Stimulated activated CD8-positive, alpha-beta memory T cell treated with anti-CD3 and anti-CD28 coated beads, Interleukin-2, amount 100 ng/mL, for 1 hour (primary cell): ENCODE measurements at regions not wholly inside any gene's neighbourhood (a gene's known extent, or its start where the extent isn't known, plus 50 kb on each side); places are given as distances from the start of the nearest gene placed in this dataset.
"Not testable (repeated sequence)": the region's sequence is repeated elsewhere in the genome, so short reads cannot be mapped to it uniquely, and the experiment has no call there.

ENCODE experiments used
- DNase-seq, 2 donors: peaks; one replicate each; pipeline ENCODE4 v3.0.0-alpha.2; 2020; ENCODE audit warnings: low read depth in 2 of 2

GRCh38 chr22:42217752-42218280 lies 52.6 kb downstream of the TCF20 start:
- DNase-seq, result no peak

- no peak for DNase-seq
Measured at GRCh38 chr22:42217019-42217751, 53.3 kb downstream of the TCF20 start.

GRCh38 chr22:42214633-42215415 lies 55.6 kb downstream of the TCF20 start:
- DNase-seq, result no peak

- no peak for DNase-seq
Measured at GRCh38 chr22:42208362-42208761, 62.1 kb downstream of the TCF20 start.

- no peak for DNase-seq
Measured at GRCh38 chr22:42207918-42208317, 62.5 kb downstream of the TCF20 start.

- no peak for DNase-seq
Measured at GRCh38 chr22:42203609-42204008, 66.8 kb downstream of the TCF20 start.

- peak; percentile 17 to 26 for DNase-seq
Measured at GRCh38 chr22:42202669-42203068, 67.8 kb downstream of the TCF20 start.

- DNase-seq, result no peak
Measured at GRCh38 chr22:42202048-42202447, 68.4 kb downstream of the TCF20 start.

- DNase-seq, result no peak
Measured at GRCh38 chr22:42199025-42199424, 68.4 kb upstream of the CYP2D6 start.

- DNase-seq, result no peak
Measured at GRCh38 chr22:42198226-42198625, 67.6 kb upstream of the CYP2D6 start.

GRCh38 chr22:42196454-42196853 lies 65.8 kb upstream of the CYP2D6 start:
- DNase-seq, result no peak

GRCh38 chr22:42194953-42195352 lies 64.3 kb upstream of the CYP2D6 start:
- DNase-seq, result no peak

GRCh38 chr22:42194104-42194851 lies 63.7 kb upstream of the CYP2D6 start:
- DNase-seq, result no peak

GRCh38 chr22:42192547-42192946 lies 61.9 kb upstream of the CYP2D6 start:
- no peak for DNase-seq

GRCh38 chr22:42190274-42190673 lies 59.7 kb upstream of the CYP2D6 start:
- no peak for DNase-seq

- DNase-seq, result no peak
Measured at GRCh38 chr22:42189761-42190160, 59.2 kb upstream of the CYP2D6 start.

- DNase-seq, result no peak
Measured at GRCh38 chr22:42188808-42189447, 58.3 kb upstream of the CYP2D6 start.

GRCh38 chr22:42187646-42188045 lies 57.0 kb upstream of the CYP2D6 start:
- no peak for DNase-seq

GRCh38 chr22:42185915-42186439 lies 55.4 kb upstream of the CYP2D6 start:
- no peak for DNase-seq

GRCh38 chr22:42184852-42185251 lies 54.2 kb upstream of the CYP2D6 start:
- no peak for DNase-seq

GRCh38 chr22:42183461-42184059 lies 53.0 kb upstream of the CYP2D6 start:
- DNase-seq, result not testable (repeated sequence)
